ENCODE measurements at regions not wholly inside any gene's neighbourhood (a gene's known extent, or its start where the extent isn't known, plus 50 kb on each side); places are given as distances from the start of the nearest gene placed in this dataset.

GRCh38 chrX:134714633-134715110 is 56.4 kb upstream of the PLAC1 start:
- TF ChIP-seq CTCF (IDR thresholded peaks at IDR 0.05) (no peak), POLR2A (IDR thresholded peaks at IDR 0.05) (no peak), EP300 (IDR thresholded peaks at IDR 0.05) (no peak)
